HFFc6 (cell line): ENCODE measurements at regions not wholly inside any gene's neighbourhood (a gene's known extent, or its start where the extent isn't known, plus 50 kb on each side); places are given as distances from the start of the nearest gene placed in this dataset.

Experiments
- DNase-seq: peaks from one replicate; pipeline ENCODE4 v3.0.0-alpha.2; 2018
- H3K27ac Mint-ChIP-seq: 2 replicates; pipeline ENCODE4 v1.8.0; 2020; ENCODE audit warnings: mild to moderate bottlenecking, mixed read lengths
- H3K27me3 Mint-ChIP-seq: 2 replicates; pipeline ENCODE4 v1.8.0; 2021; ENCODE audit warnings: mild to moderate bottlenecking, moderate library complexity, mixed read lengths; ENCODE audit not compliant: insufficient read depth
- H3K36me3 Mint-ChIP-seq: 2 replicates; pipeline ENCODE4 v1.8.0; 2021; ENCODE audit warnings: low read depth, mixed read lengths
- H3K4me1 Mint-ChIP-seq: 2 replicates; pipeline ENCODE4 v1.8.0; 2020; ENCODE audit warnings: low read depth, mixed read lengths
- H3K4me3 Mint-ChIP-seq: 2 replicates; pipeline ENCODE4 v1.8.0; 2020; ENCODE audit warnings: mild to moderate bottlenecking, moderate library complexity, mixed read lengths
- H3K9me3 Mint-ChIP-seq: 2 replicates; pipeline ENCODE4 v1.8.0; 2020; ENCODE audit warnings: mild to moderate bottlenecking, mixed read lengths
- CTCF ChIP-seq: fragments of 200-600 bp; sonication (generic); IDR thresholded peaks from 2 replicates; pipeline ENCODE4 v1.5.0; 2021; ENCODE audit warnings: antibody characterized with exemption, mild to moderate bottlenecking

GRCh38 chr6:138598562-138599173, 99.4 kb upstream of the NHSL1 start:
- Mint-ChIP-seq H3K36me3 (no peaks in the 10 kb centered on the region; the same call in 1 of the 2 replicates), H3K4me3 (no peak overlapping the region), H3K27me3 (no peaks in the 10 kb centered on the region; the same call in 1 of the 2 replicates), H3K4me1 (peaks cover 33% of the 10 kb centered on the region), H3K9me3 (no peaks in the 10 kb centered on the region), H3K27ac (no peak overlapping the region)
- no peak for TF ChIP-seq CTCF
- no peak for DNase-seq

GRCh38 chr6:138600261-138600660, 101.0 kb upstream of the NHSL1 start:
- no peak for TF ChIP-seq CTCF
- Mint-ChIP-seq H3K4me3 (no peak overlapping the region), H3K27me3 (no peaks in the 10 kb centered on the region; the same call in 1 of the 2 replicates), H3K27ac (peak overlapping the region; percentile 80; the same call in 1 of the 2 replicates), H3K9me3 (no peaks in the 10 kb centered on the region), H3K36me3 (no peaks in the 10 kb centered on the region), H3K4me1 (peaks cover 19% of the 10 kb centered on the region)
- no peak for DNase-seq

GRCh38 chr6:138600726-138601125, 101.4 kb upstream of the NHSL1 start:
- TF ChIP-seq CTCF: no peak
- Mint-ChIP-seq H3K4me3 (no peak overlapping the region; the same call in 1 of the 2 replicates), H3K4me1 (peaks cover 19% of the 10 kb centered on the region), H3K9me3 (no peaks in the 10 kb centered on the region), H3K36me3 (no peaks in the 10 kb centered on the region), H3K27ac (peak overlapping the region; percentile 80), H3K27me3 (no peaks in the 10 kb centered on the region; the same call in 1 of the 2 replicates)
- DNase-seq: peak; percentile 55

- peak overlapping the region; percentile 80 for H3K27ac Mint-ChIP-seq
- H3K9me3 Mint-ChIP-seq: no peaks in the 10 kb centered on the region
- no peak overlapping the region; the same call in 1 of the 2 replicates for H3K4me3 Mint-ChIP-seq
- DNase-seq: no peak
- no peaks in the 10 kb centered on the region; the same call in 1 of the 2 replicates for H3K27me3 Mint-ChIP-seq
- peaks cover 19% of the 10 kb centered on the region for H3K4me1 Mint-ChIP-seq
- TF ChIP-seq CTCF: no peak
- H3K36me3 Mint-ChIP-seq: no peaks in the 10 kb centered on the region
Measured at GRCh38 chr6:138601128-138601527, 101.8 kb upstream of the NHSL1 start.

- no peak overlapping the region for H3K27ac Mint-ChIP-seq
- H3K4me3 Mint-ChIP-seq: no peak overlapping the region
- TF ChIP-seq CTCF: no peak
Measured at GRCh38 chr6:138605958-138606357, 106.7 kb upstream of the NHSL1 start.

More at GRCh38 chr6:138605958-138606357, 106.7 kb upstream of the NHSL1 start:
- DNase-seq: no peak
- Mint-ChIP-seq H3K36me3 (no peaks in the 10 kb centered on the region), H3K4me1 (peaks cover 10% of the 10 kb centered on the region), H3K9me3 (no peaks in the 10 kb centered on the region), H3K27me3 (no peaks in the 10 kb centered on the region; the same call in 1 of the 2 replicates)
